Endodermal cell (in vitro differentiated cells): ENCODE measurements at regions not wholly inside any gene's neighbourhood (a gene's known extent, or its start where the extent isn't known, plus 50 kb on each side); places are given as distances from the start of the nearest gene placed in this dataset.

Source experiments
- DNase-seq: peaks from one replicate; pipeline ENCODE4 v3.0.0-alpha.2; 2017
- H3K27ac ChIP-seq: 2 replicates; pipeline ENCODE4 v1.5.1; 2013; ENCODE audit warnings: mild to moderate bottlenecking, low read depth, low read length, moderate library complexity
- H3K27me3 ChIP-seq: 2 replicates; pipeline ENCODE4 v1.6.1; 2013; ENCODE audit warnings: mild to moderate bottlenecking, low read length, moderate library complexity; ENCODE audit not compliant: insufficient read depth, control insufficient read depth, poor library complexity, severe bottlenecking
- H3K36me3 ChIP-seq: 2 replicates; pipeline ENCODE4 v1.7.0; 2013; ENCODE audit warnings: mild to moderate bottlenecking, low read length, moderate library complexity; ENCODE audit not compliant: control insufficient read depth, insufficient read depth
- H3K4me1 ChIP-seq: one replicate; pipeline ENCODE4 v1.7.0; 2013; ENCODE audit warnings: low read length; ENCODE audit not compliant: control insufficient read depth, insufficient read depth
- H3K4me3 ChIP-seq: 2 replicates; pipeline ENCODE4 v1.5.1; 2013; ENCODE audit warnings: mild to moderate bottlenecking, low read length, moderate library complexity
- H3K9ac ChIP-seq: 2 replicates; pipeline ENCODE4 v1.6.1; 2013; ENCODE audit warnings: mild to moderate bottlenecking, low read length, moderate library complexity; ENCODE audit not compliant: poor library complexity, severe bottlenecking; ENCODE audit errors: extremely low read depth
- H3K9me3 ChIP-seq: 2 replicates; pipeline ENCODE4 v1.6.1; 2013; ENCODE audit warnings: mild to moderate bottlenecking, low read length, moderate library complexity; ENCODE audit not compliant: control insufficient read depth
- H3K27ac Mint-ChIP-seq: 2 replicates; pipeline ENCODE4 v1.8.0; 2020; ENCODE audit warnings: mixed read lengths
- H3K27me3 Mint-ChIP-seq: 2 replicates; pipeline ENCODE4 v1.8.0; 2021; ENCODE audit warnings: mild to moderate bottlenecking, mixed read lengths; ENCODE audit not compliant: insufficient read depth
- H3K36me3 Mint-ChIP-seq: 2 replicates; pipeline ENCODE4 v1.8.0; 2020; ENCODE audit warnings: low read depth, mixed read lengths
- H3K4me1 Mint-ChIP-seq: 2 replicates; pipeline ENCODE4 v1.8.0; 2020; ENCODE audit warnings: mixed read lengths
- H3K4me3 Mint-ChIP-seq: 2 replicates; pipeline ENCODE4 v1.8.0; 2020; ENCODE audit warnings: mild to moderate bottlenecking, moderate library complexity, mixed read lengths
- H3K9me3 Mint-ChIP-seq: 2 replicates; pipeline ENCODE4 v1.8.0; 2020; ENCODE audit warnings: mild to moderate bottlenecking, mixed read lengths
- WGBS, 2 experiments: methylation state at CpG; one replicate each; pipeline versions ENCODE4 v1.1.5 to v1.1.7; 2013; ENCODE audit warnings: missing lambda C conversion rate in 2 of 2, mixed read lengths in 1 of 2; ENCODE audit not compliant: insufficient coverage in 1 of 2, insufficient read length in 1 of 2; 5-methylcytosine and 5-hydroxymethylcytosine counted together
- TF ChIP-seq, protein P1 (sequence below): fragments of 200-600 bp; sonication (generic); conservative IDR thresholded peaks from 2 replicates; pipeline ENCODE4 v1.5.0; 2021; ENCODE audit warnings: antibody characterized with exemption, mild to moderate bottlenecking

DNA sequence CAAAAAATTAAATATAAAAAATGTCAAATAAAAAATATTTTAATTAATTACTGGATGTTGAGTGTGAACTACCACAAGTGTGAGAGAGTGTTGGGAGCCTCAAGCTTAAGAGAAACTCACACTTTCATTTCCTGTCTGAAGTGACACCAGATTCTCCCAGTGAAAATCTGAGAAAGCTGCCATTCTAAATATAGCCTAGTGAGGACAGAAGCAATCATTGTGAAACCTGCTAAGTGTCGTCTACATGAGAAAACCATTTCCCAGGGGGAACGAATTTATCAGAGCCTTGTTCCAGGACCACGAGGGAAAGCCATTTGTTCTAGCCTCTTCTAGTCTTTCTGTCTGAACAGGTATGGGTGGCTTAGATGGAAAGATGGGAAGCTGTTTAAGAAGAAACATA, 329.3 kb upstream of the PRMT6 start:
- Histone ChIP-seq H3K27ac (no peak overlapping the region), H3K27me3 (no peaks in the 10 kb centered on the region), H3K4me1 (no peaks in the 10 kb centered on the region), H3K4me3 (no peak overlapping the region), H3K9me3 (no peaks in the 10 kb centered on the region), H3K36me3 (no peaks in the 10 kb centered on the region), H3K9ac (no peak overlapping the region)
- Mint-ChIP-seq H3K27me3 (no peaks in the 10 kb centered on the region), H3K4me3 (no peak overlapping the region), H3K9me3 (peaks cover 4% of the 10 kb centered on the region), H3K4me1 (no peaks in the 10 kb centered on the region), H3K27ac (no peak overlapping the region), H3K36me3 (no peaks in the 10 kb centered on the region)
- DNase-seq, result no peak
- 65 to 71% methylated on average over 3 of the region's 3 CpGs for WGBS, 2 experiments
- TF ChIP-seq, protein P1, sequence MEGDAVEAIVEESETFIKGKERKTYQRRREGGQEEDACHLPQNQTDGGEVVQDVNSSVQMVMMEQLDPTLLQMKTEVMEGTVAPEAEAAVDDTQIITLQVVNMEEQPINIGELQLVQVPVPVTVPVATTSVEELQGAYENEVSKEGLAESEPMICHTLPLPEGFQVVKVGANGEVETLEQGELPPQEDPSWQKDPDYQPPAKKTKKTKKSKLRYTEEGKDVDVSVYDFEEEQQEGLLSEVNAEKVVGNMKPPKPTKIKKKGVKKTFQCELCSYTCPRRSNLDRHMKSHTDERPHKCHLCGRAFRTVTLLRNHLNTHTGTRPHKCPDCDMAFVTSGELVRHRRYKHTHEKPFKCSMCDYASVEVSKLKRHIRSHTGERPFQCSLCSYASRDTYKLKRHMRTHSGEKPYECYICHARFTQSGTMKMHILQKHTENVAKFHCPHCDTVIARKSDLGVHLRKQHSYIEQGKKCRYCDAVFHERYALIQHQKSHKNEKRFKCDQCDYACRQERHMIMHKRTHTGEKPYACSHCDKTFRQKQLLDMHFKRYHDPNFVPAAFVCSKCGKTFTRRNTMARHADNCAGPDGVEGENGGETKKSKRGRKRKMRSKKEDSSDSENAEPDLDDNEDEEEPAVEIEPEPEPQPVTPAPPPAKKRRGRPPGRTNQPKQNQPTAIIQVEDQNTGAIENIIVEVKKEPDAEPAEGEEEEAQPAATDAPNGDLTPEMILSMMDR, result no peak

- Histone ChIP-seq H3K4me1 (peaks cover 5% of the 10 kb centered on the region), H3K9me3 (no peaks in the 10 kb centered on the region), H3K27ac (no peak overlapping the region), H3K4me3 (no peak overlapping the region), H3K27me3 (no peaks in the 10 kb centered on the region), H3K36me3 (no peaks in the 10 kb centered on the region), H3K9ac (no peak overlapping the region)
- no peaks in the 10 kb centered on the region for H3K36me3 Mint-ChIP-seq
- WGBS, 2 experiments, result 12 to 21% methylated on average over 2 of the region's 2 CpGs
- H3K4me1 Mint-ChIP-seq, result peaks cover 24% of the 10 kb centered on the region
- TF ChIP-seq, protein P1, result no peak
- no peak overlapping the region for H3K27ac Mint-ChIP-seq
- DNase-seq, result no peak
- H3K9me3 Mint-ChIP-seq, result no peaks in the 10 kb centered on the region
- no peaks in the 10 kb centered on the region for H3K27me3 Mint-ChIP-seq
- no peak overlapping the region for H3K4me3 Mint-ChIP-seq
Observed at GRCh38 chr1:106746448-106747085, 309.9 kb upstream of the PRMT6 start.

DNA sequence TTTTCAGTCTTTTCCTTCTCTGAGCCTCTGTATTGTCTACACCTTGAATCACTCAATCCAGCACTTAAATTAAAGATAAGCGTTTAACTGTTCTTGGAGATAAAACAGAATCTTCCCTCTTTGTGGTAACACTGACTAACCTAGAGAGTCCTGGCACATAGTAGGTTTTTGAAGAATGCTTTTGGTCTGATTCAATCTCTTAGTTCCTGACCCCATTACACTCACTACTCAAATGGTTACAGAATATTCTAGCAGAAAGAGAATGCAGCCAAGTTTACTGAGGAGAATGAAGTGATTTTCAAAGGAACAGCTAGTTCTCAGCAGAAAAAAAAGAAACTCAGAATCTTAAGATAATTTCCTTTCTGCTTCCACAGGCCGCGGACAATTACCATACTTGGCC, 309.2 kb upstream of the PRMT6 start:
- no peak overlapping the region for H3K4me3 ChIP-seq
- no peaks in the 10 kb centered on the region for H3K27me3 Mint-ChIP-seq
- no peaks in the 10 kb centered on the region for H3K27me3 ChIP-seq
- H3K4me1 ChIP-seq, result peaks cover 5% of the 10 kb centered on the region
- H3K9ac ChIP-seq, result no peak overlapping the region
- no peaks in the 10 kb centered on the region for H3K36me3 Mint-ChIP-seq
- DNase-seq, result no peak
- no peak overlapping the region for H3K27ac Mint-ChIP-seq
- no peaks in the 10 kb centered on the region for H3K36me3 ChIP-seq
- H3K4me3 Mint-ChIP-seq, result no peak overlapping the region
- 96% methylated on average over 2 of the region's 3 CpGs; no CpG with 5 or more reads in 1 of the 2 experiments for WGBS, 2 experiments
- no peaks in the 10 kb centered on the region for H3K9me3 ChIP-seq
- peaks cover 24% of the 10 kb centered on the region for H3K4me1 Mint-ChIP-seq
- TF ChIP-seq, protein P1, result no peak
- peak overlapping the region; percentile 14 for H3K27ac ChIP-seq
- no peaks in the 10 kb centered on the region for H3K9me3 Mint-ChIP-seq
